Esophagus squamous epithelium (tissue), 5 donors: ENCODE measurements at regions not wholly inside any gene's neighbourhood (a gene's known extent, or its start where the extent isn't known, plus 50 kb on each side); places are given as distances from the start of the nearest gene placed in this dataset.

Experiments
- DNase-seq: peaks from one replicate; lab custom pipeline; 2025; lab: John Stamatoyannopoulos, UW
- H3K27ac ChIP-seq, 4 donors: fragments of 200-600 bp; sonication (generic); one replicate each; pipeline ENCODE4 v1.5.1; 2016 to 2019; ENCODE audit warnings: mild to moderate bottlenecking in 1 of 4
- H3K27me3 ChIP-seq, 4 donors: fragments of 200-600 bp; sonication (generic); 1 replicate in 3 of 4; 2 replicates in 1 of 4; pipeline versions ENCODE4 v1.5.1 to v1.6.0; 2017 to 2021; ENCODE audit warnings: antibody characterized with exemption in 1 of 4
- H3K36me3 ChIP-seq, 3 donors: fragments of 200-600 bp; sonication (generic); one replicate each; pipeline ENCODE4 v1.5.1; 2016 to 2019
- H3K4me1 ChIP-seq, 3 donors: fragments of 200-600 bp; sonication (generic); one replicate each; pipeline ENCODE4 v1.5.1; 2017 to 2019
- H3K4me3 ChIP-seq, 4 donors: fragments of 200-600 bp; sonication (generic); 1 replicate in 3 of 4; 2 replicates in 1 of 4; pipeline ENCODE4 v1.5.1; 2016 to 2019; ENCODE audit warnings: mild to moderate bottlenecking in 2 of 4, moderate library complexity in 1 of 4
- H3K9me3 ChIP-seq, 3 donors: fragments of 200-600 bp; sonication (generic); one replicate each; pipeline ENCODE4 v1.5.1; 2016 to 2019
- CTCF ChIP-seq, 6 experiments: fragments of 450-650 bp in 4 of 6; fragments of 200-600 bp in 2 of 6; sonication (generic) in 2 of 6; IDR thresholded peaks; one replicate each; pipeline ENCODE4 v1.5.1; 2016 to 2019; ENCODE audit warnings: antibody characterized with exemption in 6 of 6, mild to moderate bottlenecking in 4 of 6, moderate library complexity in 4 of 6
- POLR2A ChIP-seq, 4 donors: fragments of 450-650 bp; IDR thresholded peaks; one replicate each; pipeline ENCODE4 v1.6.1; 2017; ENCODE audit warnings: antibody characterized with exemption in 4 of 4, mild to moderate bottlenecking in 4 of 4, moderate library complexity in 3 of 4
- WGBS, 2 donors: methylation state at CpG; one replicate each; pipeline ENCODE4 v1.1.5; 2018; 5-methylcytosine and 5-hydroxymethylcytosine counted together
- intact Hi-C: fragments of 100-400 bp; cut with DNase I; formaldehyde crosslinking; loops from one replicate; pipeline ENCODE4 v1.15.0; 2022
- donor health status: DM: yes; HTN: yes; CAD: no.

DNA sequence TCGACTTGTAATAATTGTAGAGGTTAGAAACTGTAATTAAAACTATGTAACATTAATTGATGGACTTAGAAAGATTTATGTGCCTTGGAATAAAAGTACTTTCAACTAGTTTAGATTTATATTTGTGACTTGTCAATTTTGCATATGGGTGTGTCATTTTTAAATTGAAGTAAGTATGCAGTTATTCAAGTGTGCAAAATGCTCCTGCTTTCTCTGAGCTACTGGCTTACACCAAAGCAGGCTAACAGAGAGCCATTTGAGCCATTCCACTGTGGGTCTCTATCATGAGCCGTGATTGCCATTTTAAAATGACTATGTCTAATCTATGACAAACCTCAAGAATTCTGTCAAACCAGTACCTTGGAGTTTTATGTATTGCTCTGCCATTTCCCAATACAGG lies 345.0 kb upstream of the MDFIC2 start:
- peaks cover 0 to 5% (median 0%) of the 10 kb centered on the region in 4 donors for H3K27me3 ChIP-seq
- WGBS, 2 donors: 62 to 70% methylated on average over 2 of the region's 2 CpGs
- H3K36me3 ChIP-seq: no peaks in the 10 kb centered on the region
- no peak for DNase-seq
- intact Hi-C loops: no loop called here
- H3K4me1 ChIP-seq: no peaks in the 10 kb centered on the region
- no peak for TF ChIP-seq POLR2A (IDR thresholded peaks at IDR 0.05)
- TF ChIP-seq CTCF (IDR thresholded peaks at IDR 0.05): no peak
- no peaks in the 10 kb centered on the region for H3K9me3 ChIP-seq
- H3K4me3 ChIP-seq: no peak overlapping the region
- H3K27ac ChIP-seq: no peak overlapping the region

DNA sequence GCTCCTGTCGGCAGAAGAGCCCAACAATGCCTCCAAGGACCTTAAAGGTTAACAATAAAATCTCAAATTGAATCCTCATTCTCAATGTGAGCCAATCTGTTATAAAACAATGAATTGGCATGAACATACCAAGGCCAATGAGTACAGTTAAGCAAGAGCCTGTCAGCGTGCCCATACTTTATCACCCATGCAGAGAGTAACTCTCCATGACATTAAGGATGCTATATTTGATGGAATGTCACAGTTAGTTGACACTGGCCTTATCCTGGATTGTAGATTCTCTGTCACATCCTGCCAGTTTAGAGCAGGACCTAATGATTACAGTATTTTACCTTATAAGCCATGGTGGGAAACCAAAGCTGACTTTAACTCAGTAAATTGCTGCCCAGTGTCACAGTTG lies 335.4 kb upstream of the MDFIC2 start:
- 63 to 75% methylated on average over 2 of the region's 2 CpGs for WGBS, 2 donors
- H3K4me3 ChIP-seq: no peak overlapping the region
- H3K4me1 ChIP-seq: no peaks in the 10 kb centered on the region
- H3K36me3 ChIP-seq: no peaks in the 10 kb centered on the region
- TF ChIP-seq CTCF (IDR thresholded peaks at IDR 0.05) (no peak), POLR2A (IDR thresholded peaks at IDR 0.05) (no peak)
- no peak for DNase-seq
- no peaks in the 10 kb centered on the region for H3K27me3 ChIP-seq
- H3K27ac ChIP-seq: no peak overlapping the region
- intact Hi-C loops: no loop called here
- no peaks in the 10 kb centered on the region for H3K9me3 ChIP-seq

DNA sequence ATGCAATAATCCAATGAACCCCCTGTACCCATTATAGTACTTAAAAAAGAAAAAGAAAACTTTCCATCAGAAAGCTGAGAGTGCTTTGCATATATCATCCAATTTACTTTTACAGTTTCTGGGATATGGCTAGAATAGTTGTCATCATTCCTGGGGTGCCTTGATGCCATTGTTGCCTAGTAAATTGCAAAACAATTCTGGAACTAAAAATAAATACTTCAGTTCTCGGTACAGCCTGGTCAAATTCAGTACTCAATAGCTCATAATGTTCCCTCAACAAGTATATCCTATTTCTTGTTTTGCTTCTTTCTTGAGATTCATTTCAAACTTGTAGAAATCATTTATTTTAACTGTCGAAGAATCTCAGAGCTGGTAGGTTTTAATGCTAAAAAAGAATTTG lies 334.7 kb upstream of the MDFIC2 start:
- intact Hi-C loops: no loop called here
- Histone ChIP-seq H3K27ac (peak overlapping the region in 1 of 4 donors; percentile 18), H3K36me3 (no peaks in the 10 kb centered on the region), H3K4me3 (no peak overlapping the region), H3K27me3 (no peaks in the 10 kb centered on the region), H3K9me3 (no peaks in the 10 kb centered on the region), H3K4me1 (no peaks in the 10 kb centered on the region)
- 55 to 70% methylated on average over 2 of the region's 2 CpGs for WGBS, 2 donors
- TF ChIP-seq CTCF (IDR thresholded peaks at IDR 0.05) (no peak), POLR2A (IDR thresholded peaks at IDR 0.05) (no peak)
- DNase-seq: no peak

GRCh38 chr3:70646635-70647034 lies 334.2 kb upstream of the MDFIC2 start:
- intact Hi-C loops: no loop called here
- H3K27ac ChIP-seq: peak overlapping the region in 1 of 4 donors; percentile 18
- H3K4me3 ChIP-seq: no peak overlapping the region
- TF ChIP-seq POLR2A (IDR thresholded peaks at IDR 0.05) (no peak), CTCF (IDR thresholded peaks at IDR 0.05) (no peak)
- DNase-seq: no peak
- no peaks in the 10 kb centered on the region for H3K27me3 ChIP-seq
- no peaks in the 10 kb centered on the region for H3K9me3 ChIP-seq
- H3K36me3 ChIP-seq: no peaks in the 10 kb centered on the region
- no peaks in the 10 kb centered on the region for H3K4me1 ChIP-seq

DNA sequence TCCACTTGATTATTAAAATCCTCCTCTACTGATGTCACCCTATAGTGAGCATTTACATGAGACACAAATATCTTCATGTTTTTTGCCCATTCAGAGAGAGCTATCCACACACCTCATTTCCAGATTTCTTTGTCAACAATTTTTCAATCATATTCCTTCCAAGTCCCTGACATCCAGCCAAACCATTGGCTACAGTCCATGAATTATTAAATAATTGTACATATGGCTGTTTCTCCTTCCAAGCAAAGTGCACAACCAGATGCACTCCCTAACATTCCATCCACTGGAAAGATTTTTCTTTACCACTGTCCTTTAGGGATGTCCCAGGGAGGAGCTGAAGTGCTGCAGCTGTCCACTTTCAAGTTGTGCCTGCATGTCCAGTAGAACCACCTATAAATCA lies 328.0 kb upstream of the MDFIC2 start:
- TF ChIP-seq POLR2A (IDR thresholded peaks at IDR 0.05) (no peak), CTCF (IDR thresholded peaks at IDR 0.05) (no peak)
- DNase-seq: no peak
- H3K27ac ChIP-seq: no peak overlapping the region
- no peaks in the 10 kb centered on the region for H3K9me3 ChIP-seq
- no peak overlapping the region for H3K4me3 ChIP-seq
- H3K27me3 ChIP-seq: no peaks in the 10 kb centered on the region
- H3K36me3 ChIP-seq: no peaks in the 10 kb centered on the region
- intact Hi-C loops: no loop called here
- H3K4me1 ChIP-seq: no peaks in the 10 kb centered on the region
